A204.1 (cell line): ENCODE measurements at regions not wholly inside any gene's neighbourhood (a gene's known extent, or its start where the extent isn't known, plus 50 kb on each side); places are given as distances from the start of the nearest gene placed in this dataset.

ENCODE experiments used
- FAIRE-seq: peaks from 2 replicates; lab custom pipeline; 2012; peaks lifted over from hg19 to GRCh38; lab: Jason Lieb, UNC

DNA sequence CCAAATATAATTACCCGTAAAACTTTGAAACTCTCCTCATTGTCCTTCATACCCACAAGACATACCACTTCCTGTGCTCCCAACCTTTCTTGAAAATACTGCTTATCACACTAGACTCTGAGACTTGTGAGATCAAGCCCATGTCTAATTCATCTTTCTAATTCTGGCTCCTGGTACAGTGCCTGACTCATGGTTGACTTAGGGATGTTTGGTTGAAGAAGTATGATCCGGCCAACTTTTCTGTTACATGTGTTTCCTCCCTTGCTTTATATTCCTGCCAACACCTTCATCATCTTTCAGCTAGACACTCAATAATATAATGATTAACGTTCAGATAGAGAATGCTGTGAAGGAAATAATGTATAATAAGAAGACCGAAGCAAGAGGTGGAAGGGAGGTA lies 58.2 kb downstream of the MEX3B start:
- FAIRE-seq, result no peak

DNA sequence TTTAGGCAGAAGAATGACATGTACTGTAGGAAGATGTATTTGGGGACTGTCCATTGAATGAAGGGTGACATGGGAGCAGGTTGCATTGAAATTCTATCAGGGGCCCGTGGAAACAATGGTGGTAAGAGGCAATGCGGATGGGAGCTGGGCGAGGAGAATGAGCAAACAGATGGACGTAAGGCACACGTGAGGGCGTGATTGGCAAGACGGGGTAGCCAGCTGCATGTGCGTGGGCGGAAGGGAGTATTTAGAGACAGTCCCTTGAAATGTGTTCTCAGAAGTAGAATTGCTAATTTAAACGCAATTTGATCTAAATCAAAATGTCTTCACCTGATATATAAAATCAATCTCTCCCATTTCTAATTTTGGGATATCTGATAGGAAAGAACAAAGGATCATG lies 62.3 kb downstream of the MEX3B start:
- no peak for FAIRE-seq

DNA sequence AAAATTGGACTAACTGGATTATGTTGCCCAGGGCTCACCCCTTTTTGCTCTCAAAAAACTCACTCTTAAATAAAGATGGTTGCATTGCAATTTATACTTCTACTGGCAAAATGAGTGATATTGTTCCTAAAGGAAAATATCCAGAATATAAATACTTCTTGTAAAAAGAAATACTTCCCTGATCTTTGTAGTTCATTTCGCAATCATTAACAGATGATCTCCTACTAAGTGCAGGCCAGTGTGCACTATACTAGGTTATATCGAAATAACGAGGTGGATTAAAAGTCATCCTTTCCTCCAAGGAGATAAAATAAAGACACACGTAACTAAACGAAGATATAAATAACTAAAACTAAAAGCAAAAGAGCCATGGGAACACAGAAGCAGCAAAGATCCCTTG lies 63.0 kb downstream of the MEX3B start:
- FAIRE-seq, result no peak

DNA sequence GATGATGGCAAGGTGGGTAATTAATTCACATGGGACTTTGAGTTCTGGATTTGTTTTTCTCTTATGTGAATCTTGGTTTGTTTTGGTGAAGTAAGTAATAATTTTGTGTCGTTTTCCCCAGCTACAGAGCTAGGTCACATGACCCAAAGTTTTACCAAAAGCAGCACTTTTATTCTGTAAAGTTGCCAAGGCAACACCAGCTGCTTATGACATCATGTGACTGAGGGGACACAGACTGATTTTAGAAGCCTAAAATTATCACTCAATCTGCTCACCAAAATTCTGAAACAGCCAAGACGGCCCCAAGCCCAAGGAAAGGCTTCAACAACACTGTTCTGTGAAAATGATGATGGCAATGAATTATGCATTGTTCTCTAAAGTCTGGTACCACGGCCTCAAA lies 63.9 kb downstream of the MEX3B start:
- no peak for FAIRE-seq

DNA sequence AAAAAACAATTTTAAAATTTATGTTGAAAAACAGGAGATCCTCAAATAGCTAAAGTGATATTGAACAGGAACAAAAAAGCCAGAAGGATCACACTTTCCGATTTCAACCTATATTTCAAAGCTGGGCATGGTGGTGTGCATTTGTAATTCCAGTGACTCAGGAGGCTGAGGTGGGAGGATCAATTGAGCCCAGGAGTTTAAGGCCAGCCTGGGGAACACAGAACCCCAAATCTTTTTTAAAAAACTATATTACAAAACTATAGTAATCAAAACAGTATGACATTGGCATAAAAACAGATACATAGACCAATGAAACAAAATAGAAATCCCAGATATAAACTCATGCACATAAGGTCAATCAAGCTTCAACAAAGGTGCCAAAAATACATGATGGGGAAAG lies 68.4 kb downstream of the MEX3B start:
- FAIRE-seq, result no peak

DNA sequence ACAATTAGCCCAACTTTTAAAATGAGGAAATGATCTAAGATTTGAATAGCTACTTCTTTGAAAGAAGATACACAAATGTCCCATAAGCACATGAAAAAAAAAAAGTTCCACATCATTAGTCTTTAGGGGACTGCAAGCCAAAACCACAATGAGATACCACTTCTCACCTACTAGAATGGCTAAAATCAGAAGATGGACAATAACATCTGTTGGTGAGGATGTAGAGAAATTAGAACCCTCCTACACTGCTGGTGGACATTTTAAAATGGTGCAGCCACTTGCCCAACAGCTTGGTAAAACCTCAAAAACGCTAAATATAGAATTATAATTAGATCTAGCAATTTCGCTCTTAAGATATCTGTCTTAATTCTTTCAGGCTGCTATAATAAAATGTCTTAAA lies 77.1 kb downstream of the MEX3B start:
- FAIRE-seq, result no peak

DNA sequence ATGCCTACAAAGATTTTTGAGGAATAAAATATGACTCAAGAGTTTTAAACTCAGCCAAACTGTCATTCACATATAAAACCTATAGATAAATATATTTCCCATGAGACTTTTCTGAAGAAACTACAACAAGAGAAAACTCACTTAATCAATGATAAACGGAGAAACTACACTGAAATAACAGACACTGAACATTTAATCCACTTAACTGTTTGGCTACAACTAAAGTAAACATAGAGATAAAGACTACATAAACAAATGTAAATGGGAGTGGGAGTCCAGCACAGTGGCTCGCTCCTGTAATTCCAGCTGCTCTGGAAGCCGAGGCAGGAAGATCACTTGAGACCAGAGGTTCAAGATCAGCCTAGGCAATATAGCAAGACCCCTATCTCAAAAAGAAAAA lies 79.2 kb downstream of the MEX3B start:
- FAIRE-seq, result no peak

DNA sequence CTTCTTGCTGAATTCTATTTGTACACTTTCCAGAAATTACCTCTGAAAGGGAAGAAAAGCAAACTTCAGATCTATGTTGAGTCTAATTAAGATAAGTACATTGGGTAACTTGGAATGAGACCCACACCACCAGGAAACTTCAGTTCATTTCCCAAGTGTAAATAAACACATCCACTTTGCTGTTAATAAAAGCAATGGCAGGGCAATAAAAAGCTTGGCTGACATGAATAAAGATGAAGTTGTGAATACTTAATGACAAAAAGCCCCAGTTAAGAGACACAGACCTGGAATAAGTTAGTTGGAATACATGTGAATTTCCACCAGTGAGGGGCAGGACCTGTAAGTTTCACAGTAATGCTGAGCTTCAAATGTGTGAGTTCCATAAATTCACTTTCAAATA lies 83.3 kb downstream of the MEX3B start:
- no peak for FAIRE-seq

DNA sequence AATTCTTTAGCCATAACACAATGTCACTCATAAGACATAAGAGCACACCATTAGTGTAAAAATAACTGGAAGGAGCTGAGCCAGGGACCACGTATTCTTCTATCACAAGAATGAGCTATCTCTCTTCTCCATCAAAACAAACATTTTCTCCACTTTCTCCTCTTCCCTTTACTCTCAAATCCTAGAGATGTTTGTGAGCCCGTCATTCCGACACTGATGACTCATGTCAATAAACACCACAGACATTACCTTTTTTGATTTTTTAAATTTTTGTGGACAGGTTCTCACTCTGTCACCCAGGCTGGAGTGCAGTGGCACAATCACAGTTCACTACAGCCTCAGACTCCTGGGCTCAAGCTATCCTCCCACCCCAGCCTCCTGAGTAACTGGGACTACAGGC lies 86.6 kb downstream of the MEX3B start:
- FAIRE-seq, result no peak

DNA sequence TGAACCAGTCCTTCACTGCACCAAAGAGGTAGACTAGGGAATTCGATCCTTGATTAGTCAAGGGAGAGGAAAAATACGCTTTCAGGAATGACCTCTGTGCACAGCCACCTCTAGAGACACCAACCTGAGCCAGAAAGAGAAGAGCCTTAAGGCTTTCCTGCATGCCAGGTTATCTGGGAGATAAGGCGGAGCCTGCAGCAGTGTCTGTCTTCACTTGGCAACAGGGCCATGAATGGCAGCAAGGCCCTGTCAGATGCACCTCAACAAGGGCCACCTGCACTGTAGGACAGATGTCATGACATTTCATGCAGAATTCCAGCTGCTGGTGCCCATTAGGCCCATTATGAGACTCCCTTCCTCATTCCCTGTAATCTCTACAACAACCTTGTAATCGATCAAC lies 88.1 kb downstream of the MEX3B start:
- FAIRE-seq, result no peak

DNA sequence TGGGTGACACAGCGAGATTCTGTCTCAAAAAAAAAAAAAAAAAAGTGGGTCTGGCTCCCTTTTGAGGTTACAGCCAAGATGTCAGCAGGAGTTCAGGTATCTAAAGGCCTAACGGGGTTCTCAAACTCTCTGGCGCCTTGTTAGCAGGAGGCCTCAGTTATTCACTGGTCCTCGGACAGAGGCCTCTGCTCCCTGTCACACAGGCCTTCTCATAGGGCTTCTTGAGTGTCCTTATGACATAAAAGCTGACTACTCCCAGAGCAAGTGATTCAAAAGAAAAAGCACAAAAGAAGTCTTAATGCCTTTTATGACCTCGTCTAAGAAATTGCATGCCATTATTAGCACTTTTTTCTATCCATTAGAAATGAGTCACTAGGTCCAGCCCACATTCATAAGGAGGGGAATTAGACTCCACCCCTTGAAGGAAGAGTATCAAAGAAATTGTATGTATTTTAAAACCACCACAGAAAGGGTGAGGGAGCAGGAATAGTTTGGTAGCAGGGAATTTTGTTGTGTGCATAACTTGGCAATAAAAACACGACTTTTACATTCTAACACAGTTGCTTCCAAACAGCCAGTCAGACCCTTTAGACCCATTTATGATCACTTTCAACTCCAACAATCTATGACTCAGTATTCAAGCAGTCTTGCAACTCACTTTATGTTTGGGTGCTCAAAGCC lies 90.3 kb downstream of the MEX3B start:
- no peak for FAIRE-seq

DNA sequence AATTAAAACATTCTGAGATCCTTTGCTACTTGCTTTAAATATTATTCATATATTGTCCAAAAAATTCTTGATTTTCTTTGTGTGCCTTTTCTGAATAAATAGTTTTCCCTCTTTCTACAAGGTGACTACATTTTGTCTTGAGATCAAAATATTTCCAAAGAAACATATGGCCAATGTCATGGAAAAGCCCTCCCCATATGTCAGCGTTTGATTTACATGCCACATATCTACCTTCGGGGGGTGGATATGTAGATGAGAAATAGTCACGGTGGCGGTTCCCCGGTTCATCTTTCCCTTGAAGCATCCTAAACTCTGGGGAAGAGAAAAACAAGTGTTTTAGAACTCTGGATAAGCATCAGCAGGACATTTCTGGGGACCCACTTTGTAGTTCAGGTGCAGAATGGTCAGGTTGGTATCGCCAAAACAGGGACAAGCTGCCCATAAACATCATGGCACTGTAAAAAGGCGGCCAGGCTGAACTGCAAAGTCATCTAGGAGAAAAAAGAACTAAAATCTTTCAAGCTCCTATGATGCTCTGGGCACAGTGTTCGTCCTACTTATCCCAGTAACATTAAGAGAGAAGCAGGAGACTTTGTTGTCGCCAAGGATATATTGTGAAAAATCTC lies 91.5 kb downstream of the MEX3B start:
- no peak for FAIRE-seq

DNA sequence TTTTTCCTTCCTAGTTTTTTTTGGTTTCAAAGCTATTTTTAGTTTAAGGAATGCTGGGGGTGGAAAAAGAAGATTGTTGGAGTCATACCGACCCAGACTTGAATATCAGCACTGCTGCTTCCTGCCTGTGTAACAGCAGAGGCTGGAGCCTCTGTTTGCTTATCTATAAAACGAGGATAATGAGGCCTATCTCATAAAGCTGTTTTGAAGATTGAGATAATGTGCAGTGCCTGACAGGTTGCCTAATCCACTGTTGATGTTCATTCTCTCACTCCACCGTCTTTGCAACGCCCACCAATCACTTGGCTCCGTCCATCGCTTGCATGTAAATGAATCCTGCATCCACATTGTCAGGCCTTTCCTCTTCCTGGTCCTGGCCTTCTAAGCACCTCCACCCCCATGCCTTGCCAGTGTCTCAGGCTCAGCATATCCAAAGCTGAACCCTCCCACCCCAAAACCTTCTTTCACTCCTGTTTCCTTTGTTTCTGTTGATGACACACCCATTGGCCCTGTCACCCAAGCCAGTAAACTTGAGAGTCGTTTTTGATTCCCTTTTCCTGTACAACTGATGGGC lies 94.9 kb downstream of the MEX3B start:
- FAIRE-seq, result no peak

DNA sequence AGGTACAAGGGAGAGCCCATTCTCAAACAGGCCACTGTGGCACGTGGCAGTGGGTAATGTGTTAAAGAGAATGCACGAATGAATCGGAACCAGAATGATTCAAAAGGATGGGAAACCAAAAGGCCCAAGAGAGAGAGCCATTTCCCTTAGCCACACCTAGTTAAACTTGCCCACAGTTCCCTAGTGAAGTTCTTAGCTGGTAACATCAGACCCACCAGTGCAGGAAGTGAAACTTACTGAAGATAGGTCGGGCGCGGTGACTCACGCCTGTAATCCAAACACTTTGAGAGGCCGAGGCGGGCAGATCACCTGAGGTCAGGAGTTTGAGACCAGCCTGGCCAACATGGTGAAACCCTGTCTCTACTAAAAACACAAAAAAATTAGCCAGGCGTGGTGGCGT lies 97.1 kb downstream of the MEX3B start:
- FAIRE-seq, result no peak

DNA sequence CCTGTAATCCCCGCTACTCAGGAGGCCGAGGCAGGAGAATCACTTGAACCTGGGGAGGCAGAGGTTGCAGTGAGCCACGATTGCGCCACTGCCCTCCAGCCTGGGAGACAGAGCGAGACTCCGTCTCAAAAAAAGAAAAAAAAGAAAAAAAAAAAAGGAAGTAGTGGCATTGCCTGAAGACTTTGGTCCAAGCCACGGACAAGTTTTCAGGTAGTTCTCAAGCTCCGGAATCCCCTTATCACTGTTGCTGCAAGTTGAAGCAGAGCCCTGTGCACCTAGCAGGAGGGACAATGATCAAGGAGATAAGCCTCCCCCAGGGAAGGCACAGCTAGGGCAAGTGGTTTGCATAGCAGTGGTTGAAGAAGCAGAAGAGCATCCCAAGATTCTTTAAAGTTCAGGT lies 97.6 kb downstream of the MEX3B start:
- no peak for FAIRE-seq

DNA sequence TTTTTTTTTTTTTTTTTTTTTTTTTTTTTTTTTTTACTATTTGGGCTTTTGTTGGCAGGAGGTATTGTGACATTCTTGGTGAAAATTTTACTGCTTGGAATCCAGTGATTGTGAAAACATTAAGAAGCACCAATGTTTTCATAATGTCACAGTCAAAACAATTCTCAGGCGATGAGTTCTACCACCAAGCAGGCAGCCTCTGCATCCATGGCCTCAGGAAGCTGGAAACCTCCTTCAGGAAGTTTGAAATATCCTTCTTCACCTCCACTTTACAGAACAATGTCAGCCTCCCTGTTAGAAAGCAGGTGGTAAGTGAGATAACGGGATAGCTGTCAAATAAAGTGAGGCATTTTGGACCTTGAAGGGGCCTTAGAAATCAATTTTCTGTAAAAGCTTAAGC lies 98.3 kb downstream of the MEX3B start:
- FAIRE-seq, result no peak

DNA sequence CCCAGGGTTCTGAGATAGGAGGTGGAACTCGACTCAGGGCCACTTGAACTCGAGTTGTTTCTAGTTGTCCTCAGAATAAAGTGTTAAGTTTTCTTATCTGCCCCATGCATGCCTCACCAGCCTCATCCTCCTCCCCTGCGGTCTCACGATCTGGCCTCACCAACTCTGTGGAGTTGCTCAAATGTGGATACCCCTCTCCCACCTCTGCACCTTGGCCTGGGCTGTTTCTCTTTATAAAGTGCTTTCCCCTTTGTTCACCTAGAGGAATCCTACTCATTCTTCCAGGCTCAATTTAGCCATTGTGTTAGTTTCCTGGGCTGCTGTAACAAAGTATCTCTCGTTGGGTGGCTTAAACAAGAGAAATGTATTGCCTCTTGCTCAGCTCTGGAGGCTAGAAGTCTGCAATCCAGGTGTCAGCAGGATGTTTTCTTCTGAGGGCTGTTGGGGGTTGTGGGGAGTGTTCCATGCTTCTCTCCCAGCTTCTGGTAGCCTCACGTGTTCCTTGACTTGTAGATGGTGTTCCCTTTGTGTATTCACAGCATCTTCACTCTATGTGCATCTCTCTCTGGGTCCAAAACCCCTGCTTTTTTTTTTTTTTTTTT lies 100.7 kb downstream of the MEX3B start:
- FAIRE-seq, result no peak

DNA sequence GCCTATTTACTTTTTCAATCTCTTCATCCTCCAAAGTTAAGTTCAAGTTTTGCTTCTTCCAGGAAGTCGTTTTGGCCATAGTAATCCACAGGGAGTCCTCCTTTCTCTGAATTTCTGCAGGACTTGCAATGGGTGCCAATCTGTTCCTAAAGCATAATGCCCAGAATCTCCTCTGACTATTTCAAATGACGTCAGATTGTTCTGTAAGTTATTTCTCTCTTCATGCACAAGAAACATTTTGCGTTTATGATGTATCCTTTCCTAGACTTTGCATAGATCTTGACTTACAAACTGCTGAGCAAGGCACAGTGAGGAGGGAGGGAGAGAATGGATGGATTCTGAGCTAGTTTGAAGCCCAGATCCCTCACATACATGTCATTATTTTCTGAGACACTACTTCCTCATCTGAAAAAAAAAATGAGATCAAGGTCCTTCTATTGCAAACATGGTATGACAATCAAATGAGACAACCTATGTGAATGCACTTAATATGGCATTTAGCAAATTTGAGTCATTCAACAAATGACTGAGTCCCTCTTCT lies 103.1 kb downstream of the MEX3B start:
- FAIRE-seq, result no peak

DNA sequence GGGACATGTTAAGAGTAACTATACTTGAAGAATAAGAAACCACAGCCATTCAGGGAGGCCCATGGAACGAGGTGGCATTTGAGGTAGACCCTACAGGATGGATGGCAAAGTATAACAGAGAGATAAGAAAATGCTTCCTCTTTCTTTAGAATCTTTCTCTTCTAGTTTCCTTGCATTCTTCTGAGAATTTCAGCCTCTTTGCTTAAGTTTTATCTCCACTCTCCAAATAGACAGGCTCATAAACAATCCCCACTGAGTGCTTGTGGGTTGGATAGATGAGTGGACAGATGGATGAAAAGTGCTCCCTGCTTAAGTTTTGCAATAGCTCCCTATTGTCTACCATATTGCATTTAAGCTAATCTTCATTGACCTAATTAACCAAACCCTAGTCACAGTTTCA lies 103.7 kb downstream of the MEX3B start:
- no peak for FAIRE-seq

DNA sequence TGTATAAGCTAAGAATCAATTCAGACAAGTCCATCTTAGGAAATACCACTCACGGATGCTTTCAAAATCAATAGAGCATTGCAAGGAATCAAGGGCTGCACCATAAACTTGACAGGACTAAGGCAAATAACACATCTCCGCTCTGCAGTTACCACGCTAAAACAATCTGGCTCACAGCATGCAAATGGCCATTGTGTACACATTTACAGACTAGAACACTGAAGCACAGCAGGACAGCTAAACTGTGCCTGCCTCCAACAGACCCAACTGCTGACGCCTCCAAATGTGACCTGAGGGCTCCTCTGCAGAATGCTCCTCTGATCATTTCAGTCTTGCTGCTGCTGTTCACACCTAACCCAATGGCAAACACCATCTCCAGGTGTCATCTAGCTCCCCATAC lies 104.3 kb downstream of the MEX3B start:
- FAIRE-seq, result no peak

DNA sequence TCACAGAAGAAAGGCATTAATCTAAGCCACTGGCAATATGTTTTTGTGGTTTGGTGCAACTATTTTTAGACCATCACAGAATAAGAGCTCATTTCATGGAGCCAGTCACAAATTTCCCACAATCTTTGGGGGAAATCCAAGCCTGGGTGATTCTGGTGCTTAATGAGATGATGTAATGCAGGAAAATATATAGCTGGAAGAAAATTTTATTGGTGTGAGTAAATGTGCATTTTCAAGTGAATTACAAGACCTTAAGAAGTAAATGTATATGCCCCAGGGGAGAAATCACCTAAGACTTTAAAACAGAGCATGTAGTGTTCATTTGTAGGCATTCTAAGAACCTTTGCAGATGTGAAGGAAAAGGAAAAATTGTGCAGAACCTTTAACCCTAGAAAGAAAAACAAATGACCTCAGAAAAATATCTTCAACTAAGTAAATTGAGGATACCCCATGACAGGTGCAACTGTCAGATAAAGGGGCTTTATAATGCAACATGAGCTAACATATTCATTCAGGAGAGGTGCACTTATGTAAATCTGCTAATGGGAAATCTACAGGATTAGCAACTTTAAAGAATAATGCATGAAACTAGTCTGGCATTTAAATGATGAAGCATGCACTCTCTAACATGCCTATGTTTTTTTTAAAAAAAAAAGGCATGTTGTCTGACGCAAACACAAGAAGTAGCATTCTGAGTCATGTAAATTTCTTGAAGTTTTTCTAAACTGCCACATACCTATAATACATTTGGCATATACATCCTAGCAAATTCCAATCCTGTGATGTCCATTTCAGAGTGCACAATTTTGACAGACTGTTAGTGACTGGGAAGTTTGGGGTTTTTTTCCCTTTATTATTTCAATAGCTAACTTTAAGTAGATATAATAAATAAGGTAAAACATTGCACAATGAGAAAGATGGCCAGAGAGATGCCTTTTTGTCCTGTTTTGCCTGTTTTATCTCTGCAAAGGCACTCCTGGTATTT lies 105.1 kb downstream of the MEX3B start:
- FAIRE-seq, result no peak
